Adipocyte (in vitro differentiated cells): ENCODE measurements at regions not wholly inside any gene's neighbourhood (a gene's known extent, or its start where the extent isn't known, plus 50 kb on each side); places are given as distances from the start of the nearest gene placed in this dataset.

Experiments used
- DNase-seq: peaks from one replicate; pipeline ENCODE4 v3.0.0-alpha.2; 2015; ENCODE audit warnings: low read depth
- H3K27me3 ChIP-seq: replicated peaks from 2 replicates; pipeline ENCODE4 v1.7.0; 2013; ENCODE audit warnings: mild to moderate bottlenecking, low read length, moderate library complexity; ENCODE audit not compliant: control insufficient read depth, insufficient read depth
- H3K36me3 ChIP-seq: 2 replicates; pipeline ENCODE4 v1.7.0; 2013; ENCODE audit warnings: low read length, mild to moderate bottlenecking, moderate library complexity; ENCODE audit not compliant: control insufficient read depth, insufficient read depth, severe bottlenecking
- H3K4me1 ChIP-seq: 2 replicates; pipeline ENCODE4 v1.7.0; 2013; ENCODE audit warnings: mild to moderate bottlenecking, low read length, moderate library complexity; ENCODE audit not compliant: control insufficient read depth, insufficient read depth
- H3K4me3 ChIP-seq: 2 replicates; pipeline ENCODE4 v1.7.0; 2013; ENCODE audit warnings: mild to moderate bottlenecking, low read length, moderate library complexity
- H3K9ac ChIP-seq: 2 replicates; pipeline ENCODE4 v1.7.0; 2013; ENCODE audit warnings: mild to moderate bottlenecking, low read length, moderate library complexity
- H3K9me3 ChIP-seq: 2 replicates; pipeline ENCODE4 v1.7.0; 2013; ENCODE audit warnings: mild to moderate bottlenecking, low read length, moderate library complexity; ENCODE audit not compliant: control insufficient read depth

- no peaks in the 10 kb centered on the region for H3K36me3 ChIP-seq
- no peaks in the 10 kb centered on the region for H3K27me3 ChIP-seq
- H3K4me1 ChIP-seq: no peaks in the 10 kb centered on the region
- no peak for DNase-seq
- H3K4me3 ChIP-seq: no peak overlapping the region
- H3K9me3 ChIP-seq: peaks cover 23% of the 10 kb centered on the region
- H3K9ac ChIP-seq: no peak overlapping the region
These were observed 344.7 kb upstream of the PABPC4L start for GRCh38 chr4:134546279-134546678.

GRCh38 chr4:134544303-134544770 lies 342.7 kb upstream of the PABPC4L start:
- H3K27me3 ChIP-seq: no peaks in the 10 kb centered on the region
- no peaks in the 10 kb centered on the region for H3K36me3 ChIP-seq
- H3K4me1 ChIP-seq: no peaks in the 10 kb centered on the region
- peak; percentile 80 for DNase-seq
- H3K9me3 ChIP-seq: peaks cover 22% of the 10 kb centered on the region
- H3K4me3 ChIP-seq: no peak overlapping the region
- H3K9ac ChIP-seq: no peak overlapping the region

- DNase-seq: peak; percentile 8
- H3K4me3 ChIP-seq: no peak overlapping the region
- H3K4me1 ChIP-seq: no peaks in the 10 kb centered on the region
- H3K27me3 ChIP-seq: no peaks in the 10 kb centered on the region
- no peaks in the 10 kb centered on the region for H3K9me3 ChIP-seq
- no peaks in the 10 kb centered on the region for H3K36me3 ChIP-seq
- no peak overlapping the region for H3K9ac ChIP-seq
These were observed 339.0 kb upstream of the PABPC4L start for GRCh38 chr4:134540588-134540987.

GRCh38 chr4:134539729-134540231 lies 338.2 kb upstream of the PABPC4L start:
- Histone ChIP-seq H3K9ac (no peak overlapping the region), H3K9me3 (no peaks in the 10 kb centered on the region), H3K4me3 (no peak overlapping the region), H3K36me3 (no peaks in the 10 kb centered on the region), H3K27me3 (no peaks in the 10 kb centered on the region), H3K4me1 (no peaks in the 10 kb centered on the region)
- DNase-seq: no peak

GRCh38 chr4:134537701-134538100 lies 336.1 kb upstream of the PABPC4L start:
- no peak overlapping the region for H3K4me3 ChIP-seq
- no peak for DNase-seq
- H3K9me3 ChIP-seq: no peaks in the 10 kb centered on the region
- no peak overlapping the region for H3K9ac ChIP-seq
- H3K36me3 ChIP-seq: no peaks in the 10 kb centered on the region
- H3K4me1 ChIP-seq: no peaks in the 10 kb centered on the region
- no peaks in the 10 kb centered on the region for H3K27me3 ChIP-seq

- Histone ChIP-seq H3K9ac (no peak overlapping the region), H3K4me1 (no peaks in the 10 kb centered on the region), H3K9me3 (no peaks in the 10 kb centered on the region), H3K4me3 (no peak overlapping the region), H3K27me3 (no peaks in the 10 kb centered on the region), H3K36me3 (no peaks in the 10 kb centered on the region)
- no peak for DNase-seq
These were observed 331.5 kb upstream of the PABPC4L start for GRCh38 chr4:134533068-134533467.

- Histone ChIP-seq H3K4me1 (no peaks in the 10 kb centered on the region), H3K27me3 (no peaks in the 10 kb centered on the region), H3K9ac (no peak overlapping the region), H3K4me3 (no peak overlapping the region), H3K36me3 (no peaks in the 10 kb centered on the region), H3K9me3 (no peaks in the 10 kb centered on the region)
- DNase-seq: no peak
These were observed 329.4 kb upstream of the PABPC4L start for GRCh38 chr4:134531013-134531412.

GRCh38 chr4:134529629-134530028 lies 328.0 kb upstream of the PABPC4L start:
- Histone ChIP-seq H3K9me3 (no peaks in the 10 kb centered on the region), H3K4me3 (no peak overlapping the region), H3K4me1 (no peaks in the 10 kb centered on the region), H3K36me3 (no peaks in the 10 kb centered on the region), H3K9ac (no peak overlapping the region), H3K27me3 (no peaks in the 10 kb centered on the region)
- DNase-seq: no peak

GRCh38 chr4:134518574-134519217 lies 317.1 kb upstream of the PABPC4L start:
- Histone ChIP-seq H3K27me3 (no peaks in the 10 kb centered on the region), H3K36me3 (no peaks in the 10 kb centered on the region), H3K4me1 (no peaks in the 10 kb centered on the region), H3K9ac (no peak overlapping the region), H3K4me3 (no peak overlapping the region), H3K9me3 (no peaks in the 10 kb centered on the region)
- DNase-seq: no peak

- H3K36me3 ChIP-seq: no peaks in the 10 kb centered on the region
- H3K9me3 ChIP-seq: no peaks in the 10 kb centered on the region
- H3K9ac ChIP-seq: no peak overlapping the region
- H3K4me3 ChIP-seq: no peak overlapping the region
- no peaks in the 10 kb centered on the region for H3K27me3 ChIP-seq
- DNase-seq: no peak
- H3K4me1 ChIP-seq: no peaks in the 10 kb centered on the region
These were observed 309.0 kb upstream of the PABPC4L start for GRCh38 chr4:134510544-134510943.

- Histone ChIP-seq H3K9ac (no peak overlapping the region), H3K9me3 (no peaks in the 10 kb centered on the region), H3K27me3 (no peaks in the 10 kb centered on the region), H3K4me1 (no peaks in the 10 kb centered on the region), H3K36me3 (no peaks in the 10 kb centered on the region), H3K4me3 (no peak overlapping the region)
- no peak for DNase-seq
These were observed 303.9 kb upstream of the PABPC4L start for GRCh38 chr4:134505511-134505910.
